Activated gamma-delta T cell treated with Interleukin-2 at 50 U/mL for 16 hours (primary cell): ENCODE measurements at regions not wholly inside any gene's neighbourhood (a gene's known extent, or its start where the extent isn't known, plus 50 kb on each side); places are given as distances from the start of the nearest gene placed in this dataset.
"Not testable (repeated sequence)": the region's sequence is repeated elsewhere in the genome, so short reads cannot be mapped to it uniquely, and the experiment has no call there.

Source experiments
- DNase-seq: peaks from one replicate; pipeline ENCODE4 v3.0.0-alpha.2; 2020

- no peak for DNase-seq
Observed at GRCh38 chr2:194591192-194591591, 1065.8 kb upstream of the SLC39A10 start.

DNA sequence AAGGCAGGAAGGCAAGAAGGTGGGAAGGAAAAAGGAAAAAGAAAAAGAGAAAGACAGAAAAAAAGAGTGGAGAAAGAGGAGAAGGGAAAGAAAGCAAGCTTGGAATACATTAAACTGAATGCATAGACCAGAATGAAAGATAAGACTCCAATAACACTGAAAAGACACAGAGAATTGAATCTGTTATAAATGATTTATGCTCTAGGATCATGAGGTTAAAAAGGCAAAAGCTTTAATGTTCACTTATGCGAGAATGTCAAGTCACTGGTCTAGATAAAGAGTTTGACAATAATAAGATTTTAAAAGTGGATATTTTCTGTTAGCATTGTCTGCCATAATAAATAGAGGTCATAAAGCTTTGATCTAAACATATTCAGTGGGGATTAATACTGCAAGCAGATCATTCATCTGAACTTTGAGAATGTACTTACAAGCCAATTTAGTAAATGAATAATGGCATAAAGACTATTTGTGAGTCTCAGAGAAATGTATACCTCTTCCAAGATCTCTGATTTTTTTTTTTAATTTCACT lies 1069.2 kb upstream of the SLC39A10 start:
- DNase-seq, result no peak

GRCh38 chr2:194567661-194568017 lies 1089.4 kb upstream of the SLC39A10 start:
- DNase-seq, result no peak

GRCh38 chr2:194566907-194567660 lies 1089.9 kb upstream of the SLC39A10 start:
- no peak for DNase-seq

- DNase-seq, result no peak
Observed at GRCh38 chr2:194564422-194564821, 1092.6 kb upstream of the SLC39A10 start.

GRCh38 chr2:194562329-194562728 lies 1094.7 kb upstream of the SLC39A10 start:
- no peak for DNase-seq

DNA sequence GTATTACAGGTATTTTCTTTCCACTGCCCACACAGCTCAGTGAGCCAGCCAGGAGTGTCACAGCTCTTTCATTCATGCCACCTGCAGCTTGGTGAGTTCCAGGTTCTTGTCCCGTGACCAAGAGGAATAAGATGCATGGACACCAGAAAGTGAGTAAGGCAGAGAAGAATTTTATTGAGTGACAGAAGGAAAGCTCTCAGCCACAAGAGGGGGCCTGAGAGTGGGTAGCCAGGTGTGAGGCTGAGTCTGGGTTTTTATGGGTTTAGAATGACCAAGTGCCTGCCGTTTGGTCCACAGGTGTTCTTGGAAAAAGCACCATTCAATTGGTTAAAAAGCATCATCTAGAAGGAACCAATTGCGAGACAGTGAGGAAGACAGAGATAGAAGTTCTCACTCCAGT lies 1097.1 kb upstream of the SLC39A10 start:
- no peak for DNase-seq

GRCh38 chr2:194559523-194559922 lies 1097.5 kb upstream of the SLC39A10 start:
- no peak for DNase-seq

GRCh38 chr2:194557993-194558392 lies 1099.0 kb upstream of the SLC39A10 start:
- DNase-seq, result no peak

GRCh38 chr2:194556629-194557028 lies 1100.4 kb upstream of the SLC39A10 start:
- no peak for DNase-seq

DNA sequence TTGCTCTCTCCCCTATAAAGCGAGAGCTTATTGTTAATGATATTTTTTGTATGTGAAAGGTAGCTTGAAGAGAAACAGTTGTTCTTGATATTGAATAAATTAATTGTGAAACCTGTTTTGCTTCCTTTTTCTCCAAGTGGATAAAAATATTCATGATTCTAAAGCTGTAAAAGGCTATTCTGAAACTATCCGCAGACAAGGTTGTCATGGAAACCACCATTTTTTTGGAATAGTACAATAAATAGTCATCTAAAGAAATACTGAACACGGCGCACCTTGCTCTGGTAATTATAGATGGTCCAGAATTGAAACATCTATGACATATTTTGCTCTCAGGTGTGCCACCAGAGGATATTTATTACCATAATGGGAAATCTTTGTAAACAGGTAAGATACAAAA lies 1103.0 kb upstream of the SLC39A10 start:
- no peak for DNase-seq

GRCh38 chr2:194550702-194551101 lies 1106.3 kb upstream of the SLC39A10 start:
- DNase-seq, result no peak

GRCh38 chr2:194549387-194549786 lies 1107.6 kb upstream of the SLC39A10 start:
- no peak for DNase-seq

DNA sequence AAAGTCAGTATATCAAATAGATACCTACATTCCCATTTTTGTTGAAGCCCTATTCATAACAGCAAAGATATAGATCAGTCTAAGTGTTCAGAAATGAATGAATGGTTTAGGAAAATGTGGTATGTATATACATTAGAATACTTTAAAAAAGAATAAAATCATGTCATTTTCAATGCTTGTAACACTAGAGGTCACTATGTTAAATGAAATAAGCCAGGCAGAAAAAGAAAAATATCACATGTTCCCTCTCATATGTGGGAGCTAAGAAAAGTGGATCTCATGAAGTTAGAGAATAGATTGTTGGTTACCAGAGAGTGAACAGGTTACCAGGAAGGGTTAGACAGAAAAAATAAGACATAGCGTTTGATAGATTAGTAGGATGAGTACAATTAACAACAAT lies 1111.0 kb upstream of the SLC39A10 start:
- DNase-seq, result no peak

DNA sequence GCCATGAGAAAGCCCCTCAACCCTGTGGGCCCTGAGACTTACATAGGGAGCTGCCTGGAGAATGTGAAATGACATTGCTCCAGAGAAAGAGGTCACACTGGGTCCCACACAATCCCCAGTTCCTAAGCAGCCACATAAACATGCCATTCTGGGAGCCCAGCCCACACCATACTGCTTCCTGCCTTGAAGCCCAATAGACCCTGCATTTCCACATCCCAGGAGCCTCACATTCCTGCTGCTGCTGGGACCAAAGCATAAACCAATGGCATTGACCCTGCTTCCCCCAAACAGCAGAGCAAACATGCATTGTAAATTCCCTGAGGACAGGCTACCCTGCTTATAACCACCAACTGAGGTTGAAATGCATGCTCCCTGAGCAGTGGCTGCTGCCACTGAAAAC lies 1117.6 kb upstream of the SLC39A10 start:
- DNase-seq, result no peak

- DNase-seq, result no peak
Observed at GRCh38 chr2:194526121-194526520, 1130.9 kb upstream of the SLC39A10 start.

DNA sequence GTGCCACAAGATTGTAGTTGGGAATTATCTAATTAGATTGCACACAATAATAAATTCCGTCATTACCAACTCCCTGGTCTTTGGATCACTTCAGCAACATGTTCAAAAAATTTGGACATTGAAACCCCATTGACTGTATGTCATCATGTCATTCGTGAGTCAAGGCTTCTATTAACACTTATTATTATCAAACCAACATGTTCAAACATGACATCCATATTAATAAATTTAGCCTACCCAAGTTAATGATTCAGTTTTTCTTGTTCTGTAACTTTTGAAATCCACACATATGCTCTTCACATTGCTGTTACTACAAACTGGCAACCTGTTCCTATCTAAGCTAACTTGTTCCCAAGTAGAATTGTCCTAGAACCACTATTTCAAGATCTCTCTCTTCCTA lies 1142.7 kb upstream of the SLC39A10 start:
- DNase-seq, result no peak

- not testable (repeated sequence) for DNase-seq
Observed at GRCh38 chr2:194511070-194511469, 1146.0 kb upstream of the SLC39A10 start.

- not testable (repeated sequence) for DNase-seq
Observed at GRCh38 chr2:194504876-194505275, 1152.2 kb upstream of the SLC39A10 start.

GRCh38 chr2:194495046-194495445 lies 1162.0 kb upstream of the SLC39A10 start:
- DNase-seq, result no peak

- no peak for DNase-seq
Observed at GRCh38 chr2:194494401-194494800, 1162.6 kb upstream of the SLC39A10 start.

DNA sequence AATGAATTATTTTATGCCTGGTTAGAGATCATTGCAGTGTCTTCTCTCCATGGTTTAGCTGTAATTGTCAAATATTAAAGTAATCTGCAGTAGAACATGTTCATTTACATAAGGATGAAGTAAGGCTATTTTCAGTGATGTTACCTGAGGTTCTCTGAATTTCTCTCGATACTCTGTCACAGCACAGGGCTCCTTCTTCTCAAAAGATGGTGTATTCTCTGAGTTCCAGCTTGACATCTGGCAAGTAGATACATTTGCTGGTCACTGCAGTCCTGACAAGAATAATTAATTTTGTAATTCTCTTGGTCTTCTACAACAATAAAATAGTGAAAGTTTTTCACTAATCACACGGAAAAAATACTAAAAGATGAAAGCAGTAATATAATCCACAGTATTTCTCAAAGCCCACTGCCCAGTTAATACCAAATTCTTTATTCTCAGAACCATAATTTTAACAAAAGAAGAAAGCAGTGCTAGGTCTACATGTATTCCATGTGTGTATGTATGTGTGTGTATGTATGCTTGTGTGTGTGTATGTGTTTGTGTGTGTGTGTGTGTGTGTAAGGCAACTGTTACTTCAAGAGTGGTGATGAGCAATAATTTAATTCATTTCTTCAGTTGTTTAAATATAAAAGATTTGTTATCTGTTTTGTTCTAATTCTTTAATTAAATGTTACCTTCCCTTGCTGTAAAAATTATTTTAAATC lies 1165.5 kb upstream of the SLC39A10 start:
- no peak for DNase-seq

GRCh38 chr2:194486326-194486725 lies 1170.7 kb upstream of the SLC39A10 start:
- no peak for DNase-seq

DNA sequence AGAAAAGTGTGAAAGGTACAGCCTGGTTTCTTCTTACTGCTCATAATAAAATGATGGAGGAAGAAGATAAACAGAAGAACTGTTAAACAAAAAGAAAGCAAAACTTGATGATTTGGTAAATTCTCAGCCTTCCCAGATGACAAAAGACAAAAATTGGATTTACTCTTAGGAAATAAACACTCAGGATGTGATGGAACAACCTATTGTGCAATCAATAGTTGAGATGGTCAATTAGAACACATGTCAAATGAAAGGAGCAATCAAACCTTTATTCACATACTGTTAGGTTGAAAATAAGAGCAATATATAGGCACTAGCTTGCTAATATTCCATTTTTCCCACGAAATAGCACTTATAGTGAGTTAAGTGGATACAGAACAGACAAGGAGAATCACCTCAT lies 1174.0 kb upstream of the SLC39A10 start:
- no peak for DNase-seq
